Tibial artery (tissue), 4 donors: ENCODE measurements at regions not wholly inside any gene's neighbourhood (a gene's known extent, or its start where the extent isn't known, plus 50 kb on each side); places are given as distances from the start of the nearest gene placed in this dataset.

Experiments
- DNase-seq, 2 donors: peaks; one replicate each; pipeline ENCODE4 v3.0.0-alpha.2; 2019
- H3K27ac ChIP-seq, 2 donors: fragments of 200-600 bp; sonication (generic) in 1 of 2; 1 replicate in 1 of 2; 2 replicates in 1 of 2; pipeline ENCODE4 v1.5.1; 2018 to 2019; ENCODE audit warnings: mild to moderate bottlenecking in 1 of 2
- H3K27me3 ChIP-seq, 2 donors: fragments of 200-600 bp; sonication (generic) in 1 of 2; one replicate each; pipeline versions ENCODE4 v1.5.1 to v1.6.0; 2016 to 2019
- H3K36me3 ChIP-seq, 3 donors: fragments of 200-600 bp; sonication (generic) in 2 of 3; one replicate each; pipeline ENCODE4 v1.5.1; 2016 to 2019; ENCODE audit warnings: mild to moderate bottlenecking in 2 of 3
- H3K4me1 ChIP-seq, 4 donors: fragments of 200-600 bp; sonication (generic) in 2 of 4; 1 replicate in 3 of 4; 2 replicates in 1 of 4; pipeline ENCODE4 v1.5.1; 2016 to 2019
- H3K4me3 ChIP-seq, 2 donors: fragments of 200-600 bp; sonication (generic) in 1 of 2; 1 replicate in 1 of 2; 2 replicates in 1 of 2; pipeline ENCODE4 v1.5.1; 2018 to 2019; ENCODE audit warnings: mild to moderate bottlenecking in 2 of 2
- H3K9me3 ChIP-seq, 3 donors: fragments of 200-600 bp; sonication (generic) in 1 of 3; one replicate each; pipeline ENCODE4 v1.5.1; 2016 to 2019
- CTCF ChIP-seq, 2 experiments: fragments of 200-600 bp in 1 of 2; fragments of 450-650 bp in 1 of 2; IDR thresholded peaks; one replicate each; pipeline ENCODE4 v1.5.1; 2017 to 2019; ENCODE audit warnings: antibody characterized with exemption in 2 of 2, mild to moderate bottlenecking in 1 of 2, moderate library complexity in 1 of 2
- intact Hi-C: fragments of 100-400 bp; cut with DNase I; formaldehyde crosslinking; loops from one replicate; pipeline ENCODE4 v1.15.0; 2023; ENCODE audit warnings: low total_unique reads

GRCh38 chr12:77249892-77250291 lies 184.5 kb upstream of the E2F7 start:
- no peaks in the 10 kb centered on the region for H3K4me1 ChIP-seq
- TF ChIP-seq CTCF (IDR thresholded peaks at IDR 0.05) = no peak
- no peaks in the 10 kb centered on the region for H3K36me3 ChIP-seq
- H3K27me3 ChIP-seq = no peaks in the 10 kb centered on the region
- no peak for DNase-seq
- no peaks in the 10 kb centered on the region for H3K9me3 ChIP-seq
- intact Hi-C loops = no loop called here
- no peak overlapping the region for H3K27ac ChIP-seq
- no peak overlapping the region for H3K4me3 ChIP-seq

- intact Hi-C loops = no loop called here
- no peaks in the 10 kb centered on the region for H3K27me3 ChIP-seq
- H3K9me3 ChIP-seq = no peaks in the 10 kb centered on the region
- no peaks in the 10 kb centered on the region for H3K4me1 ChIP-seq
- TF ChIP-seq CTCF (IDR thresholded peaks at IDR 0.05) = no peak
- H3K4me3 ChIP-seq = no peak overlapping the region
- no peak overlapping the region for H3K27ac ChIP-seq
- DNase-seq = no peak
- no peaks in the 10 kb centered on the region for H3K36me3 ChIP-seq
These were observed 182.7 kb upstream of the E2F7 start for GRCh38 chr12:77248036-77248435.

GRCh38 chr12:77247542-77247941 lies 182.2 kb upstream of the E2F7 start:
- Histone ChIP-seq H3K4me3 (no peak overlapping the region), H3K36me3 (no peaks in the 10 kb centered on the region), H3K27me3 (no peaks in the 10 kb centered on the region), H3K27ac (no peak overlapping the region), H3K9me3 (no peaks in the 10 kb centered on the region), H3K4me1 (no peaks in the 10 kb centered on the region)
- DNase-seq = no peak
- intact Hi-C loops = no loop called here
- no peak for TF ChIP-seq CTCF (IDR thresholded peaks at IDR 0.05)

GRCh38 chr12:77243345-77243744 lies 178.0 kb upstream of the E2F7 start:
- TF ChIP-seq CTCF (IDR thresholded peaks at IDR 0.05) = no peak
- no peaks in the 10 kb centered on the region for H3K9me3 ChIP-seq
- no peaks in the 10 kb centered on the region for H3K36me3 ChIP-seq
- H3K4me1 ChIP-seq = no peaks in the 10 kb centered on the region
- no peak overlapping the region for H3K27ac ChIP-seq
- H3K4me3 ChIP-seq = no peak overlapping the region
- H3K27me3 ChIP-seq = no peaks in the 10 kb centered on the region
- intact Hi-C loops = no loop called here
- no peak for DNase-seq

GRCh38 chr12:77239617-77240016 lies 174.2 kb upstream of the E2F7 start:
- Histone ChIP-seq H3K27ac (no peak overlapping the region), H3K27me3 (no peaks in the 10 kb centered on the region), H3K36me3 (no peaks in the 10 kb centered on the region), H3K9me3 (no peaks in the 10 kb centered on the region), H3K4me3 (no peak overlapping the region), H3K4me1 (no peaks in the 10 kb centered on the region)
- intact Hi-C loops = no loop called here
- no peak for TF ChIP-seq CTCF (IDR thresholded peaks at IDR 0.05)
- DNase-seq = no peak

- TF ChIP-seq CTCF (IDR thresholded peaks at IDR 0.05) = no peak
- Histone ChIP-seq H3K27ac (no peak overlapping the region), H3K4me3 (no peak overlapping the region), H3K9me3 (no peaks in the 10 kb centered on the region), H3K27me3 (no peaks in the 10 kb centered on the region), H3K4me1 (no peaks in the 10 kb centered on the region), H3K36me3 (no peaks in the 10 kb centered on the region)
- intact Hi-C loops = no loop called here
- no peak for DNase-seq
These were observed 173.0 kb upstream of the E2F7 start for GRCh38 chr12:77238335-77238734.
